NCI-H460 (cell line): ENCODE measurements at regions not wholly inside any gene's neighbourhood (a gene's known extent, or its start where the extent isn't known, plus 50 kb on each side); places are given as distances from the start of the nearest gene placed in this dataset.

Experiments used
- DNase-seq: peaks from one replicate; pipeline ENCODE4 v3.0.0-alpha.2; 2016; ENCODE audit warnings: low read depth; ENCODE audit errors: extremely low read depth

DNA sequence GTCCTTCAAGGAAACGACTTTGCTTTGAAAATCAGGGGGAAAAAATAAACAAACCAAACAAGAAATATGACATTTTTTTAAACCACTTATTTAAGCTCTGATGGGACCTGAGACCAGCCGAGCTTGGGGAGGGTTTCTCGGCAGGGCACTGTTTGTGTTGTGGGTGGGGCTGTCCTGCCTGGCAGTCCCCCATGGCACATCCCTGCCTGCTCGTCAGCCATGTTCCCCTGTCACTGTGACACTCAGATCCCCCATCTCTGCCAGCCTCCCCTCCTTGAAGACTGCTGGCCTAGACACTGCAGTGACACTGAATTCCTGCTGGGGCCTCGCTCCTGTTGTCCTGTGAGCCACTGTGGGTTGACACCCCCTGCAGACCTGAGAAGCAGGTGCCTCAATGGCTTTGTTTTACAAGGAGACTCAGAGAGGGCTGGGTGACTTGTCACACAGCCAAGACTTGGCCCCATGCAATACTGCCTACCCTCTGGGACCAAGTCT is 95.1 kb upstream of the PTPN1 start:
- no peak for DNase-seq

- DNase-seq, result peak; percentile 83
Measured at GRCh38 chr20:50415516-50416268, 94.5 kb upstream of the PTPN1 start.

DNA sequence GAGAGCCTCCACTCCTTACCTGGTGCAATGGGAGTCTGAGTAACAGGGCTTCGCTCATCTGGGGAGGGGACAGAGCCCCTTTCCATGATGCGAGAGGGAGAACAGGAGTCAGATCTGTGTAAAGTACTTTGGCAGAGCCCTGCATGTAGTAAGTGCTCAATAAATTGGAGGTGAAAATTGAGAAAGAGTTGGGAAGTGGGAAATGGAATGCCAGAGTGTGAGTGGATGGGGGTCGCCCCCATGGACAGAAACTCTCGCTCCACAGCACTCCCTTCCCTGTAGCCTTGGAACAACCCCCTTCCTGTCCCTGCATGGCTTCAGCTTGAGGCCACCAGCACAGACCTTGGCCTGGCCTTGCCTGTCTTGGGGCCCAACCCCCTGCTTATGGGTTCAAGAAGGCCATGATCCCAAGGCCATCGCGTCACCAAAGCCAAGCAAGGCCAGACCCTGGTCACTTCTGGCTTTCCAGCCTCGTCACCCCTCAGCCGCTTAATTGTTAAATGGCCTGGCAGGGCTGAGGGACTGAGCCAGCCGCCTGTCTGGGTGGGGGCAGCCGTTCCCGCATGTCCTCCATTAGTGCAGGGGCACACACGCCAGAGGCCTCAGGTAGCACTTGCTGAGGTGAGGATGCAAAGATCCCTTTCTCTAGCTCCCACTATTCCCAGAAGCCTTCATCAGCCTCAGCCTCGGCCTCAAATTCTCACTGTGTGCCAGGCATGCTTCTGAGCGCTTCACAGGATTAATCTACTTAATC is 93.7 kb upstream of the PTPN1 start:
- no peak for DNase-seq

GRCh38 chr20:50417023-50417329 is 93.2 kb upstream of the PTPN1 start:
- DNase-seq, result no peak

- no peak for DNase-seq
Measured at GRCh38 chr20:50417484-50418235, 92.5 kb upstream of the PTPN1 start.

- no peak for DNase-seq
Measured at GRCh38 chr20:50418890-50419642, 91.1 kb upstream of the PTPN1 start.

GRCh38 chr20:50420380-50420779 is 89.8 kb upstream of the PTPN1 start:
- DNase-seq, result no peak

- DNase-seq, result no peak
Measured at GRCh38 chr20:50421356-50422340, 88.5 kb upstream of the PTPN1 start.

DNA sequence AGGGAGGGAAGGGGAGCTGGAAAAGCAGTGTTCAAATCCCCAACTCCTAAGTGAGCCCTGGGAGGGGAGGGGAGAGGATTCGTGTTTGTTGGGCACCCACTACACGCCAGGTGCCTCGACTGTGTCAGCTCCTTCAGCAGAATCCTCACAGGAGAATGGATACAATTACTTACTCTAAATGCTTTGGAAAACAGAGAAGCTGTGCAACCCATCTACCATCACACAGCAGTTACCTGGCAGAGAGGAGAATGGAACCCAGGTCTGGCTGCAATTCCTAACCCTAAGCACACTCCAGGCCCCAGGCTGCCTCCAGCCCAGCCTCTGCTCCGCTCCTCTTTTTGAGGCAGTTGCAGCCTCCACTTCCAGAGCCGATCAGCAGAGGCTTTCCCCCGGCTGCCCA is 86.4 kb upstream of the PTPN1 start:
- DNase-seq, result no peak

DNA sequence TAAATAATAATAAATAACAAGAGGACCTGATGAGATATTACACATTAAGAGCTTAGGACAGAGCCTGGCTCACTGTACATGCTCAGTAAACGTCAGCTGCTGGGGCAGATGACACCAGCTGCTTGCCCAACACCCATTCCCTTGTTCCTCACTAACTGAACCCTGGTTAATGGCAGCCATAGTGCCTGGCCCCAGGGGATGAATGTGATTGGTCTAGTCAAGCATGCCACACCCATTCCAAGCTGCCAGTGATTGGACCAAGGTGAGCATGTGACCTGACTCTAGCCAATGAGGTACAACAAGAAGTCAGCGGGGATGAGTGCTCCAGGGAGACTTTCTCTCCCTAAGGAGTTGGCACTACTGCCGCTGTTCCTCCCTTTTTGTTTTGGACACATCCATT is 85.1 kb upstream of the PTPN1 start:
- DNase-seq, result no peak

DNA sequence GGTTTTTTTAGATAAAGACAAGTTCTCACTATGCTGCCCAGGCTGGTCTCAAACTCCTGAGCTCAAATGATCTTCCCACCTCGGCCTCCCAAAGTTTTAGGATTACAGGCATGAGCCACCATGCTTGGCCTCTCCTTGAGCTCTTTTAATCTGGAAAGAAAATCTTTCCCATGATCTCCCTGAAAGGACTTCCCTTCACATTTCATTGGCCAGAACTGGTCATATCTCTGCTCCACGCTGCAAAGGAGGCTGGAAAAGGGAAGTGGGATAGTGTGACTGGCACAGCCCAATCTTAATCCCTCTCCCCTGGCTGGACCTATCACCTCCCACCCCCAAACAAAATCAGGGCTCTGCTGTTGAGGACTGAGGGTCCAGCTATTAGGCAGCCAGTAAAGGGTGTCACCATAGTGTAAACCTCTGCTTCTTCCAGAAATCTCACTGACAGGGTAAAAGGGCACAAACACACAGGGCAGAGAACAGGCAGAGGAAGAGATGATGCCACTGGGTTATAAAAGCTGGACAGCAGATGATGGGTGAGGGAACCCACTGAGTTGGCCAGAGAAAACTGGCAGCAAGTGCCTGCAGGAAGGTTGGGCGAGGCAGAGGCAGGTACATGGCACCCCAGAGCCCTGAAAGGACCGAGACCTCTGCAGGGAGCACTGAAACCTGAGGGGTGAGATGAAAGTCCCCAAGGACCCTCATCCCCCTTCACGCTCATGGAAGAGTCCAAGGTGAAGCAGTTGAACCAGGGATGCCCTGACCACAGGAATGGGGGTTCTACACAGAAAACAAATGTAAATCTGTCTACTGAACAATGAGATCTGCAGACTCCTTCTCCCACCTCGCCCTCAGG is 83.1 kb upstream of the PTPN1 start:
- DNase-seq, result no peak

- no peak for DNase-seq
Measured at GRCh38 chr20:50427719-50428083, 82.5 kb upstream of the PTPN1 start.

GRCh38 chr20:50428097-50428828 is 81.9 kb upstream of the PTPN1 start:
- no peak for DNase-seq

DNA sequence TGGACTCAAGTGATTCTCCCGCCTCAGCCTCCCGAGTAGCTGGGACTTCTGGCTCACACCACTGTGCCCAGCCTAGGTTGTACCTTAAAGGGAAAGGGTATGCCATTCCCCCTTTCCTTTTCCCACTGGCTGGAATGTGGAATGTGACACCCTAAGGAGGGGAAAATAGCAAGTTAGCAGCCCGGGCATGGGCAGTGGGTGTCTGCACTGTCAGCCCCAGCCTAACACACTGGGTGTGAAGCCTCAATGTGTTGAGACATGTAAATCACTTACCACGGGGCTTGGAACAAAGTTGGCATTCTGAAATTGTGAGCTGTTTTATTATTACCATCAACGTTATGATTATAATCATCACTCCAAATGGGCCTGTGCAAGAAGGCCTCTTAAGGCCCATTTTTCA is 80.8 kb upstream of the PTPN1 start:
- DNase-seq, result no peak

DNA sequence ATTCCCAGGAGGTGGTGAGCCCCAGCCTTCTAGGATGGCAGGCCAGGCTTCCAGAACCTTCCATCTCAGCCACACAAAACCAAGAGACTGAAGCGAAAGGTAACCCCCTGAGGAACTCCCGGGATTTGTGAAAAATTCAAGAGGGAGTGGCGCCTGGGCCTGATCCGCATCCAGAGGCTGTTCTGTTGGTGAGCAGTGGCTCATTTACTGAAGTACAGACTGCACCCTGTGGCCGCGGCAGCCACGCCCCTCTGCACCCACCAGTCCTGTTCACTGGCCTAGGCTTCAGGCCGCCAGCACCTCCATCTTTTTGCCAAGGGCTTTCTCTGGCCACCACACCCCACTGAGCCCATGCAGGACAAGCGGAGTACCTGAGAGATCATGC is 79.1 kb upstream of the PTPN1 start:
- no peak for DNase-seq

DNA sequence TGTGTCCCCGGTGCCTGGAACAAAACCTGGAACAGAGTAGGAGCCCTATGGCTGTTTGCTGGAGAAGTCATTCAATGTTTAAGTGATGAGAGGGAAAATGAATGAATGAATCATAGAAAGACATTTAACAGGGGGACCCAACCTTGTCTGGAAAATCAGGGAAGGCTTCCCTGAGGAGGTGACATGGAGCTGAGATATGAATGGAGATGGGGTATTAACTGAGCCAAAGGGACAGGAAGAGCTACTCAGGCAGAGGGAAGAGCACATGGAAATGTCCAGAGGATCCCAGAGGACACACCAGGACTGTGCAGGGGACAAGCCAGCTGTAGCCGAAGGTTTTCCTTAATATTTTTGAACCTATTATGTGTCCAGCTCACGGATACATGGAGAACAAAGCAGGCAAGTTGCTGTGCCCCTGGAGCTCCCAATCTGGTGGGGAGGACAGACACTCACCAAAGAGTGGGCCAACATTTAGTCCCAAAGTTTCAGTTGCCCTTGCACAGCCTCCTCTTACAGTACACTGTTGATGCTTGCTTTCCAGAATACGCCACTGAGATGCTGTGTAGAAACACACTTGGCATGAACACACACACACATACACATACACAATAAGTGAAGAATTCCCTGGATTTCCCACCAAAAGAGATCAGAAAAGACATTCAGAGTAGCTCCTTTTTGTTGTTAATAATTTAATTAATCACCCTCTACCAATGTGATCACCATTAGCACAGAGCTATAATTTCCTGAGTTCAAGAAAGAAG is 77.0 kb upstream of the PTPN1 start:
- no peak for DNase-seq

DNA sequence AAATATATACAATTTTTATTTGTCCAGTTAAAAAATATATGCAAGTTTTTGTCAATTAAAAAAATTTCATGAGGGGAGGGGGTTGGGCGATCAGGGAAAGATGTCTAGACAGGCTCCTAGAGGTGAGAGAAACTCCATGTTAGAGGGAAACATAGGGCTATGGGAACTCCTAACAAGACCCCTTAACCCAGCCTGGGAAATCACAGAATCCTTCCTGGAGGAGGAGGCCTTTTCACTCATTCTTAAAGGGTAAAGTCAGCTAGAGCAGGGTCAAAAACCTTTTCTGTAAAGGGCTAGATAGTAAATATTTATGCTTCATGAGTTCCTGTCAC is 75.9 kb upstream of the PTPN1 start:
- no peak for DNase-seq
